ENCODE measurements at regions not wholly inside any gene's neighbourhood (a gene's known extent, or its start where the extent isn't known, plus 50 kb on each side); places are given as distances from the start of the nearest gene placed in this dataset.

DNA sequence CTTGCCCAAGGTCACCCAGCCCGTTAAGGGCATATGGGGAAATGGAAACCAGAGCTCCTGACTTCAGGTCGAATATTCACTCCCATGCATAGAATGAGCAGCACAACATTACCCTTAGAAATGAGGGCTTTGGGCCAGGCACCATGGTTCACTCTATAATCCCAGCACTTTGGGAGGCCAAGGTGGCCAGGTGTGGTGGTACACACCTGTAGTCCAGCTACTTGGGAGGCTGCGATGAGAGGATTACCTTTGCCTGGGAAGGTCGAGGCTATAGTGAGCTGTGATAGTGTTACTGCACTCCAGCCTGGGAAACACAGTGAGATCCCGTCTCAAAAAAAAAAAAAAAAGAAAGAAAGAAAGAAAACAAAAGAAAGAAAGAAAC is 341.0 kb upstream of the TMPO start:
- TF ChIP-seq, protein P1, sequence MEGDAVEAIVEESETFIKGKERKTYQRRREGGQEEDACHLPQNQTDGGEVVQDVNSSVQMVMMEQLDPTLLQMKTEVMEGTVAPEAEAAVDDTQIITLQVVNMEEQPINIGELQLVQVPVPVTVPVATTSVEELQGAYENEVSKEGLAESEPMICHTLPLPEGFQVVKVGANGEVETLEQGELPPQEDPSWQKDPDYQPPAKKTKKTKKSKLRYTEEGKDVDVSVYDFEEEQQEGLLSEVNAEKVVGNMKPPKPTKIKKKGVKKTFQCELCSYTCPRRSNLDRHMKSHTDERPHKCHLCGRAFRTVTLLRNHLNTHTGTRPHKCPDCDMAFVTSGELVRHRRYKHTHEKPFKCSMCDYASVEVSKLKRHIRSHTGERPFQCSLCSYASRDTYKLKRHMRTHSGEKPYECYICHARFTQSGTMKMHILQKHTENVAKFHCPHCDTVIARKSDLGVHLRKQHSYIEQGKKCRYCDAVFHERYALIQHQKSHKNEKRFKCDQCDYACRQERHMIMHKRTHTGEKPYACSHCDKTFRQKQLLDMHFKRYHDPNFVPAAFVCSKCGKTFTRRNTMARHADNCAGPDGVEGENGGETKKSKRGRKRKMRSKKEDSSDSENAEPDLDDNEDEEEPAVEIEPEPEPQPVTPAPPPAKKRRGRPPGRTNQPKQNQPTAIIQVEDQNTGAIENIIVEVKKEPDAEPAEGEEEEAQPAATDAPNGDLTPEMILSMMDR (IDR thresholded peaks at IDR 0.05) = no peak
- no peak for TF ChIP-seq POLR2A (IDR thresholded peaks at IDR 0.05)
- TF ChIP-seq POLR2AphosphoS5 (IDR thresholded peaks at IDR 0.05) = no peak
- Histone ChIP-seq H3K27ac (no peak overlapping the region), H3K4me3 (no peak overlapping the region), H3K27me3 (replicated peaks; ENCODE audit: insufficient read depth) (no peaks in the 10 kb centered on the region), H3K4me1 (replicated peaks) (no peaks in the 10 kb centered on the region), H3K9me3 (no peaks in the 10 kb centered on the region), H3K36me3 (no peaks in the 10 kb centered on the region)
- WGBS = 93% methylated on average over 5 of the region's 5 CpGs
- intact Hi-C loops (cut with DNase I) = no loop called here
- DNase-seq (ENCODE audit: low spot score) = no peak

DNA sequence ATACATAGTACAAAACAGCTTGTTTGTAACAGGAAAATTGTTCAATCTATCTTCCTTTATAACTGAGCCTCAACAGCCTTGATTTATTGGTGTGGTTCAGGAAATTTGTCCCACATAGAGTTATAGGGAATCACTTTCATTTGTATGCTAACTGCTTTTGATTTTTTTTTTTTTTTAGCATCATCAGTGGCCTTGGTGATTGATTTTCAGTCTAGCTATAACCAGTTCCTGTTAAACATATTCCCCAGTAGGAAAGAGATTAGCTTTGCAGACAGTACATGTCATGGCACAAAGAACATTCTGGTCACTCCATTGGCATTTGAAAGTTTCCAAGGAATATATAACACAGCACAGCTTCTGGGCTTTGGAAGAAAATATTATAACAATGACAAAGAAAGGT is 337.3 kb upstream of the TMPO start:
- TF ChIP-seq POLR2A (IDR thresholded peaks at IDR 0.05) (no peak), POLR2AphosphoS5 (IDR thresholded peaks at IDR 0.05) (no peak)
- TF ChIP-seq, protein P1 (IDR thresholded peaks at IDR 0.05) = no peak
- H3K9me3 ChIP-seq = no peaks in the 10 kb centered on the region
- no peaks in the 10 kb centered on the region for H3K4me1 ChIP-seq (replicated peaks)
- no peak overlapping the region for H3K4me3 ChIP-seq
- intact Hi-C loops (cut with DNase I) = no loop called here
- no peak for DNase-seq (ENCODE audit: low spot score)
- no peaks in the 10 kb centered on the region for H3K27me3 ChIP-seq (replicated peaks; ENCODE audit: insufficient read depth)
- no peaks in the 10 kb centered on the region for H3K36me3 ChIP-seq
- no peak overlapping the region for H3K27ac ChIP-seq

DNA sequence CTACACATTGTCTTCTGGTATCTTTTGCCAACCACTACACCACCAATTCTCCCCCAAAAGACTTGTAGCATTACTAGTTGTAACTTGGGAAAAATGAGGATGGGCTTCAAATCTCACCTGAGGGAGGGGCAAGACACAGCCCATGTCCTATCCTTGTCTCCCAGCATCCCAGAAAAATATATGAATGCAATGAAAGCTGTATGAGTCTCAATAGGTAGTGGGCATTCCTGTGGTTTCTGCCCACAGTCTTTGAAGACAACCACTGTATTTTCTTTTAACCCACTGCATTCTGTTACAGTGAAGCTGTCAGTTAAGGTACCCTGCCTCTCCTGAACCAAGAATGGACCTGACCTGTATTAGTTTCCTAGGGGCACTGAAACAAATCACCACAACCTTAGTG is 336.2 kb upstream of the TMPO start:
- Histone ChIP-seq H3K4me3 (no peak overlapping the region), H3K27ac (no peak overlapping the region), H3K9me3 (no peaks in the 10 kb centered on the region), H3K27me3 (replicated peaks; ENCODE audit: insufficient read depth) (no peaks in the 10 kb centered on the region), H3K36me3 (no peaks in the 10 kb centered on the region), H3K4me1 (replicated peaks) (no peaks in the 10 kb centered on the region)
- intact Hi-C loops (cut with DNase I) = no loop called here
- TF ChIP-seq, protein P1 (IDR thresholded peaks at IDR 0.05) = no peak
- no peak for TF ChIP-seq POLR2AphosphoS5 (IDR thresholded peaks at IDR 0.05)
- no peak for TF ChIP-seq POLR2A (IDR thresholded peaks at IDR 0.05)
- DNase-seq (ENCODE audit: low spot score) = no peak

DNA sequence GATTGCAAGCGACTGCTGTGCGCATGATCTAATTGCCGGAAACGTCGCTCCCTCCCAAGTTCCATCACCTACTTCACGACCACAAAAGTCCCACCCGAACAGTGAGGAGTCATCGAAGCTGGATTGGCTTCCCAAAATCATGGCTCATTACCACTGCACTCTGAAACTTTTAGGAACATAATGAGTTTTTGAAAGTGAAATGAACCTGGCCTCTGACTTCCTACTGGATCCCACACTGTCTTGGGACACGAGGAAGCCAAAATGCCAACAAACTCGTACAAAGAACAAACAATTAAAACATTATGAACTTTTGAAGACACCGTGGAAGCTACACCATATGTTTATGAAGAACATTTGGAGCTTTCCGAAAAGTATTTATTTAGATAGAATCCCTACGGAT is 334.8 kb upstream of the TMPO start:
- Histone ChIP-seq H3K4me1 (replicated peaks) (no peaks in the 10 kb centered on the region), H3K9me3 (no peaks in the 10 kb centered on the region), H3K4me3 (no peak overlapping the region), H3K27me3 (replicated peaks; ENCODE audit: insufficient read depth) (no peaks in the 10 kb centered on the region), H3K36me3 (no peaks in the 10 kb centered on the region), H3K27ac (no peak overlapping the region)
- TF ChIP-seq POLR2AphosphoS5 (IDR thresholded peaks at IDR 0.05) = no peak
- TF ChIP-seq POLR2A (IDR thresholded peaks at IDR 0.05) = no peak
- TF ChIP-seq, protein P1 (IDR thresholded peaks at IDR 0.05) = no peak
- WGBS = 79% methylated on average over 13 of the region's 13 CpGs
- DNase-seq (ENCODE audit: low spot score) = no peak
- intact Hi-C loops (cut with DNase I) = no loop called here

DNA sequence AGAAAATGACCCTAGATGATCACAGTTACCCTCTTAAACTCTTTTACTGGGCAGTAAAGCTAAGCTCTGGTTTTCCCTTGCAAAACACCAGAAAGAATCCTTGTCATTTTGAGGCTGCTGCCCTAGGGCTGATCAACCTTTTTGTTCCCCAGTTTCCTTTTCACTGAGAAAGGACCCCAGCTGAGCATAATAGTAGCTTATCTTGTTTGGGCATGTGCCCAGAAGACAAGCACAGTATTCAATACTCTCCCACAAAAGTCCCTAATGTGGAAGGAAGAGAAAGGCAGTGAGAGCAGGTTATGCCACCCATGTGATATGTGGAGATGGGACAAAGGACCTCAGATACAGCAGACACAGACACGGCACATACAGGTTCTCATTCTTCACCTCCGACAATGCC is 332.6 kb upstream of the TMPO start:
- intact Hi-C loops (cut with DNase I) = no loop called here
- H3K27me3 ChIP-seq (replicated peaks; ENCODE audit: insufficient read depth) = no peaks in the 10 kb centered on the region
- no peak for DNase-seq (ENCODE audit: low spot score)
- no peak overlapping the region for H3K27ac ChIP-seq
- no peak overlapping the region for H3K4me3 ChIP-seq
- H3K9me3 ChIP-seq = no peaks in the 10 kb centered on the region
- H3K4me1 ChIP-seq (replicated peaks) = no peaks in the 10 kb centered on the region
- H3K36me3 ChIP-seq = no peaks in the 10 kb centered on the region
- no peak for TF ChIP-seq POLR2AphosphoS5 (IDR thresholded peaks at IDR 0.05)
- TF ChIP-seq, protein P1 (IDR thresholded peaks at IDR 0.05) = no peak
- TF ChIP-seq POLR2A (IDR thresholded peaks at IDR 0.05) = no peak
- 60% methylated on average over 2 of the region's 2 CpGs for WGBS
